ENCODE measurements at regions not wholly inside any gene's neighbourhood (a gene's known extent, or its start where the extent isn't known, plus 50 kb on each side); places are given as distances from the start of the nearest gene placed in this dataset.

GRCh38 chr13:34762312-34762711, 179.8 kb upstream of the NBEA start:
- no peaks in the 10 kb centered on the region for H3K36me3 Mint-ChIP-seq
- H3K4me1 Mint-ChIP-seq: no peaks in the 10 kb centered on the region
- no peak overlapping the region for H3K27ac Mint-ChIP-seq
- H3K4me3 Mint-ChIP-seq: no peak overlapping the region
- peaks cover 2% of the 10 kb centered on the region for H3K27me3 Mint-ChIP-seq
- no peaks in the 10 kb centered on the region for H3K9me3 Mint-ChIP-seq

DNA sequence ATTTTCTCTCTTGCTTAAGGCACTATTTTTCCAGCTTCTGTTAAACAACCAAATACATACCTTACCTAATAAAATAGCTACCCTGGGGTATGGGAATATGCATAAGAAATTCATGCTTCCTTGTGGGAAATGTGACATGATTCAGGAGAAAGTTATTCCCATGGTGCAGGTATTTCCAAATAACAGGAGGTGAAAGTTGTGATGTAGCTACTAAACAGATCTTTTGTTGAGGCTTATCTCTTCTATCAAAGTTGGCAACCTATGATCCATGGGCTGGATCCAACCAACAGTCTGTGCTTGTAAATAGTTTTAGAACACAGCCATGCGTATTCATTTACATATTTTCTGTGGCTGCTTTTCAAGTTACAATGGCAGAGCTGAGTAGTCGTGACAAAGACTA, 177.8 kb upstream of the NBEA start:
- Mint-ChIP-seq H3K4me3 (no peak overlapping the region), H3K9me3 (no peaks in the 10 kb centered on the region), H3K27ac (no peak overlapping the region), H3K27me3 (peaks cover 2% of the 10 kb centered on the region), H3K36me3 (no peaks in the 10 kb centered on the region), H3K4me1 (no peaks in the 10 kb centered on the region)

DNA sequence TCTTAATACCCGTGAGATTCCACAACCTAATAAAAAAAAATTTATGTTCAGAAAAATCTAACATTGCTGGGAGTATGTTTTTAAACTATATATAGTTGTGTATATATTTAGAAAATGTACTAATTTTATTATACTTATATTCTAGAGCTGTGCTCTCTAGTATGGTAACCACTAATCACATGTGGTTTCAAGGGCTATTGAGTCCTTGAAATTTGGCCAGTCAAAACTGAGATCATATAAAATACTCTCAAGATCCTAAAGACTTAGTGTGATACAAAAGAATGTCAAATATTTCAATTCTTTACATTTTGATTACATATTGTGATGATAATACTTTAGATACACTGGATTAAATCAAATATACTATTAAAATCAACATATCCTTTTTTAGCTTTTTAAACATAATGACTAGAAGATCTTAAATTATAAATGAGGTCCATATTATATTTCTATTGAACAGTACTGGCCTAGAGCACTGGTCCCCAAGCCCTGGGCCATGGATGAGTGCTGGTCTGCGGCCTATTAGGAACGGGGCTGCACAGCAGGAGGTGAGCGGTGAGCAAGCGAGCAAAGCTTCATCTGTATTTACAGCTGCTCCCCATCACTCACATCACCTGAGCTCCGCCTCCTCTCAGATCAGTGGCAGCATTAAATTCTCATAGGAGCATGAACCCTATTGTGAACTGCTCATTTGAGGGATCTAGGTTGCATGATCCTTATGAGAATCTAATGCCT, 176.5 kb upstream of the NBEA start:
- Mint-ChIP-seq H3K4me3 (no peak overlapping the region), H3K36me3 (no peaks in the 10 kb centered on the region), H3K9me3 (no peaks in the 10 kb centered on the region), H3K27ac (no peak overlapping the region), H3K4me1 (no peaks in the 10 kb centered on the region), H3K27me3 (peaks cover under 1% of the 10 kb centered on the region)

- Mint-ChIP-seq H3K27ac (no peak overlapping the region), H3K4me1 (no peaks in the 10 kb centered on the region), H3K27me3 (no peaks in the 10 kb centered on the region), H3K36me3 (no peaks in the 10 kb centered on the region), H3K9me3 (no peaks in the 10 kb centered on the region), H3K4me3 (no peak overlapping the region)
Observed at GRCh38 chr13:34767778-34768177, 174.3 kb upstream of the NBEA start.

DNA sequence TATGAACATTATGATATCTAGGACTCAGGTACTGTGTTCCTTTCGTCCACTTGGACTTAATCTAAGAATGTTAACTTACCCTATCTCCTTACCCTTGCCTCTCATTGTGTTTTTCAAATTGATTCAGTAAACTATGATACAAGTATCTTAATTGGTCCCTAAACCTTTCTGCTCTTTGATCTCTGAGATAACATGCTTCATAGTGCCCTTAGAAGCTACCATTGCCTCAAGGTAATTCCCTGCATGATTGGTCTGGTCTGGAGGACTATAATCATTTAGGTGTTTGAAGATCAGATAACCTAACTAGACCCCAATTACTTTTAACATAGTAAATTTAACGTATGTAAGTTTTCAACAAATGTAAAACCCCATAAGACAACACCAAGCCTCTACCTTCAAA, 169.9 kb upstream of the NBEA start:
- Mint-ChIP-seq H3K27ac (no peak overlapping the region), H3K4me3 (no peak overlapping the region), H3K4me1 (no peaks in the 10 kb centered on the region), H3K27me3 (no peaks in the 10 kb centered on the region), H3K9me3 (no peaks in the 10 kb centered on the region), H3K36me3 (no peaks in the 10 kb centered on the region)

GRCh38 chr13:34772881-34773280, 169.2 kb upstream of the NBEA start:
- H3K27me3 Mint-ChIP-seq: no peaks in the 10 kb centered on the region
- no peak overlapping the region for H3K4me3 Mint-ChIP-seq
- H3K27ac Mint-ChIP-seq: no peak overlapping the region
- peaks cover 2% of the 10 kb centered on the region for H3K9me3 Mint-ChIP-seq
- H3K4me1 Mint-ChIP-seq: no peaks in the 10 kb centered on the region
- no peaks in the 10 kb centered on the region for H3K36me3 Mint-ChIP-seq

- Mint-ChIP-seq H3K36me3 (no peaks in the 10 kb centered on the region), H3K27me3 (no peaks in the 10 kb centered on the region), H3K4me1 (no peaks in the 10 kb centered on the region), H3K4me3 (no peak overlapping the region), H3K9me3 (peaks cover 5% of the 10 kb centered on the region), H3K27ac (no peak overlapping the region)
Observed at GRCh38 chr13:34776390-34776981, 165.6 kb upstream of the NBEA start.

DNA sequence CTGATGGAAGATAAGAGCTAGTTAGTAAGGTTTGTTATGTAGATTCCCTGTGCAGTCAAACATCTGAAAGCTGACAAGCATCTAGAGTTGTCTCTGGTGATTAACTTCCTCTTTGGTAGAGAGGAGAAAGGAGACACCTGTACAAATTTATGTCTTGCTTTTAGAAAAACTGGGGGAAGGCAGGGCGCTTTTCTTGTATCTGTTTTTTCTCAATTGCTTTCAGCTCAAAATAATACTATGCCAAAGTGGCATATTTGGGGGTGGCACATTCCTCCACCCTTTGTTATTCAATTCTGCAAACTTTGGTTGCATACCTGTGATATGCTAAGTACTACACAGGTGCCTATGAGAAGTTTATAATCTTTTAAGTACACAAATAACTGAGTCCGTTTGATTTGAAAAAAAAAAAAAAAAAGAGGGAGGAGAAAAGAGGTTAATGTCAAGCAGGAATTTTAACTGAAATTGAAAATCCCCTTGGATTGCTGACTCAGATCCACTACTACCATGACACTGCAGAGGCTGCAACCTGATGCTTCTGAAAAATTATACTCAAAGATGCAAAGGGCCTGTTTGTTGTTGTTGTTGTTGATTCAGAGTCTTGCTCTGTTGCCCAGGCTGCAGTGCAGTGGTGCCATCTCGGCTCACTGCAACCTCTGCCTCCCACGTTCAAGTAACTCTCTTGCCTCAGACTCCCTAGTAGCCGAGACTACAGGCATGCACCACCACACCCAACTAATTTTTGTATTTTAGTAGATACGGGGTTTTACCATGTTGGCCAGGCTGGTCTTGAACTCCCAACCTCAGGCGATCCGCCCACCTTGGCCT, 164.8 kb upstream of the NBEA start:
- Mint-ChIP-seq H3K4me1 (no peaks in the 10 kb centered on the region), H3K4me3 (no peak overlapping the region), H3K27ac (no peak overlapping the region), H3K36me3 (no peaks in the 10 kb centered on the region), H3K9me3 (peaks cover 5% of the 10 kb centered on the region), H3K27me3 (no peaks in the 10 kb centered on the region)

DNA sequence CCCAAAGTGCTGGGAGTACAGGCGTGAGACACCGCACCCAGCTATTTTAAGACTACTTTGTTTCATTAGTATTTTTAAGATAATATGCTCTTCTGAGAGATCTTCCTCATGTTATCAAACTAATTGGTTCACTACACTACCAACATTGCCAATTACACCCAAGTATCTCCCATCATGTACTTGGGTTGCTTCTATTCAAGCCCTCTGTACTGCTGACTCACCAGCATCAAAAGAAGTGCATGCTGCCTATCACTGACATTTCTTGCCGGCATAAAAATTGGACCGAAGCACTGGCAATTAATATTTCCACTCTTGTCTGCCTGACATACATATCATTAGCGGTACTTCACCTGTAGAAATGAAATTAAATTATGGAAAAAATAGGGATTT, 164.2 kb upstream of the NBEA start:
- Mint-ChIP-seq H3K36me3 (no peaks in the 10 kb centered on the region), H3K27me3 (no peaks in the 10 kb centered on the region), H3K4me3 (no peak overlapping the region), H3K4me1 (no peaks in the 10 kb centered on the region), H3K9me3 (peaks cover 5% of the 10 kb centered on the region), H3K27ac (no peak overlapping the region)

DNA sequence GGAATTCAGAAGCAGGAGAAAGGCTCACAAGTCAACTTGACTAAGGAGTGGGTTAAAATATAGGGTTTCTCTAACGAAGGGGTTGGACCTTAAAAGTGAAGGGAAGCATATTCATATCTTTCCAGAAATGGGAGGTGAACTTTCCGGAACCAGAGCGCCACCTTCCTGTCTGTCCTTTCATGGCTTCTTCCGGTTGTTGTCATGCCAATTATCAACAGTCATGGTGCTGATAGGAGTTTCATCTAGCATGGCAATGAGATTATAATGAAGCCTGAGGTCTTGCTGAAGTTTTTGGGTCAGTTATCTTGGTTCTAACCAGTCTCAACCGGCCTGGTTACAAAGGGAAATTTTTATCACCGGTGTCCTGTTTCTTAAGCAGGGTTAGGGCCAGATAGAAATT, 162.9 kb upstream of the NBEA start:
- no peak overlapping the region for H3K27ac Mint-ChIP-seq
- no peaks in the 10 kb centered on the region for H3K27me3 Mint-ChIP-seq
- H3K36me3 Mint-ChIP-seq: no peaks in the 10 kb centered on the region
- H3K4me3 Mint-ChIP-seq: no peak overlapping the region
- H3K4me1 Mint-ChIP-seq: no peaks in the 10 kb centered on the region
- peaks cover 5% of the 10 kb centered on the region for H3K9me3 Mint-ChIP-seq

GRCh38 chr13:34793301-34793700, 148.8 kb upstream of the NBEA start:
- no peaks in the 10 kb centered on the region for H3K36me3 Mint-ChIP-seq
- no peak overlapping the region for H3K4me3 Mint-ChIP-seq
- H3K9me3 Mint-ChIP-seq: peaks cover 4% of the 10 kb centered on the region
- H3K27me3 Mint-ChIP-seq: no peaks in the 10 kb centered on the region
- no peaks in the 10 kb centered on the region for H3K4me1 Mint-ChIP-seq
- H3K27ac Mint-ChIP-seq: no peak overlapping the region

DNA sequence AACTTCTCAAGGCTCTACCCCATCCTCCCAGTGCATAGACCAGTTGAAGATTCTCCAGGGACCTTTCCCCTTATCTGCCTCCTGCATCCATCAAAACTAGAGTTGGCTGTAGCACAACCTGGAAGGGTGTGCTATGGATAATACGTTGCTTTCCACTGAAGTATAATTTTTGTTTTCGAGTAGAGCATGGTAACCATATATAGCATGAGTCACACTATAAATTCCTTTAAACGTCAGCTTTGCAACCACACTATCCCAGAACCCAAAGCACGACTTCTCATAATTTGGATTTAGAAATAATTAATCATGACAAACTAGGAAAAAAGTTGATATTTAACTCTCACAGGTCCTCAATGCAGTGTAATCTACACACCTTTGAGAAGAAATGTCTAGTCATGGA, 138.3 kb upstream of the NBEA start:
- H3K36me3 Mint-ChIP-seq: no peaks in the 10 kb centered on the region
- no peak overlapping the region for H3K27ac Mint-ChIP-seq
- H3K27me3 Mint-ChIP-seq: no peaks in the 10 kb centered on the region
- H3K9me3 Mint-ChIP-seq: no peaks in the 10 kb centered on the region
- no peak overlapping the region for H3K4me3 Mint-ChIP-seq
- H3K4me1 Mint-ChIP-seq: no peaks in the 10 kb centered on the region

- H3K27ac Mint-ChIP-seq: no peak overlapping the region
- no peaks in the 10 kb centered on the region for H3K9me3 Mint-ChIP-seq
- H3K27me3 Mint-ChIP-seq: no peaks in the 10 kb centered on the region
- H3K36me3 Mint-ChIP-seq: no peaks in the 10 kb centered on the region
- no peak overlapping the region for H3K4me3 Mint-ChIP-seq
- no peaks in the 10 kb centered on the region for H3K4me1 Mint-ChIP-seq
Observed at GRCh38 chr13:34805347-34805746, 136.7 kb upstream of the NBEA start.

- H3K4me3 Mint-ChIP-seq: no peak overlapping the region
- H3K36me3 Mint-ChIP-seq: no peaks in the 10 kb centered on the region
- H3K27ac Mint-ChIP-seq: no peak overlapping the region
- no peaks in the 10 kb centered on the region for H3K27me3 Mint-ChIP-seq
- peaks cover 20% of the 10 kb centered on the region for H3K9me3 Mint-ChIP-seq
- H3K4me1 Mint-ChIP-seq: no peaks in the 10 kb centered on the region
Observed at GRCh38 chr13:34808649-34809048, 133.4 kb upstream of the NBEA start.

DNA sequence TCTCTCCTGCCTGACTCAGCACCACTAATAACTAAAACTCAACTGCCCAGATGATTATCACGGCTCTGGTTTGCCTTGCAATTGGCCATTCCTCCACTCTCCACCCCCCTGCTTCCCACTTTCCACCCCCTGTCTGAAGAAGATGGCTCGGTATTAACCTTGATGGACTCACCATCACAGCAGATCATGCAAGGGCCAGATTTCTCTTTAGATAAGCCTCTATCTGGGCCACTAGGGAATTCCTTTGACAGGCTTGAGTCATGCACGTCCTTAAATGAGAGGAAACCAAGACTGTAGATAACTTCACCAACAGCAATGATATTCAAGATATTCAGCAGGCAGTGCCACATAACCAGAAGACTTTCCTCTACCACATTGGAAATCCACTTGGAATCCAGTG, 131.1 kb upstream of the NBEA start:
- Mint-ChIP-seq H3K27me3 (no peaks in the 10 kb centered on the region), H3K4me1 (no peaks in the 10 kb centered on the region), H3K36me3 (no peaks in the 10 kb centered on the region), H3K27ac (no peak overlapping the region), H3K4me3 (no peak overlapping the region), H3K9me3 (peaks cover 24% of the 10 kb centered on the region)

GRCh38 chr13:34815526-34815925, 126.5 kb upstream of the NBEA start:
- no peak overlapping the region for H3K4me3 Mint-ChIP-seq
- H3K4me1 Mint-ChIP-seq: no peaks in the 10 kb centered on the region
- peaks cover 33% of the 10 kb centered on the region for H3K9me3 Mint-ChIP-seq
- no peak overlapping the region for H3K27ac Mint-ChIP-seq
- no peaks in the 10 kb centered on the region for H3K27me3 Mint-ChIP-seq
- no peaks in the 10 kb centered on the region for H3K36me3 Mint-ChIP-seq
